Gastrocnemius medialis (tissue), 4 donors: ENCODE measurements at regions not wholly inside any gene's neighbourhood (a gene's known extent, or its start where the extent isn't known, plus 50 kb on each side); places are given as distances from the start of the nearest gene placed in this dataset.

Experiments used
- CTCF ChIP-seq, 5 experiments: fragments of 450-650 bp in 3 of 5; fragments of 200-600 bp in 2 of 5; sonication (generic) in 2 of 5; IDR thresholded peaks in 4 of 5; conservative IDR thresholded peaks in 1 of 5; 1 replicate in 4 of 5; 2 replicates in 1 of 5; pipeline ENCODE4 v1.5.1; 2016 to 2019; ENCODE audit warnings: antibody characterized with exemption in 5 of 5, mild to moderate bottlenecking in 3 of 5, moderate library complexity in 3 of 5
- POLR2A ChIP-seq, 2 donors: fragments of 450-650 bp; IDR thresholded peaks; one replicate each; pipeline ENCODE4 v1.6.1; 2017; ENCODE audit warnings: antibody characterized with exemption in 2 of 2, mild to moderate bottlenecking in 2 of 2, moderate library complexity in 2 of 2

DNA sequence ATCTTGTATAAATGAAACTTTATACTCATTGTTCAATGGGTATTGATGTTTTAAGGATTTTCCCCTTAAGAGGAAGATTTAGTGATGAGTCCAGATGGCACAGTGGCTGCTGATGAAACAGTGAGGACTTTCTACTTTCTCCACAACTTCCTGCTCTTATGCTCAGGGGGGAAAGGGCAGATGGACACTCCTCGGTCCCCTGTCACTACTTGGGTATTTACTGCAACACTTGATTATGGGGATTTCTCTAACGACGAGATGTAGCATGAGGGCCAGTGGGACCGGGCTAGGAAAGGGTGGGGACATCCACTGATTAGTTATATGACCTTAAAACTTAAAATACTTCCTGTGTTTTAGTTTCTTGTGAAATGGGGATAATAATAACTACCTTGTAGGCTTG is 146.1 kb upstream of the HMHB1 start:
- TF ChIP-seq CTCF (IDR thresholded peaks at IDR 0.05 in 4 of 5, conservative IDR thresholded peaks at IDR 0.05 in 1 of 5) (no peak), POLR2A (IDR thresholded peaks at IDR 0.05) (no peak)
